ENCODE measurements at regions not wholly inside any gene's neighbourhood (a gene's known extent, or its start where the extent isn't known, plus 50 kb on each side); places are given as distances from the start of the nearest gene placed in this dataset.

GRCh38 chr12:89210277-89210676 is 142.0 kb downstream of the DUSP6 start:
- H3K36me3 Mint-ChIP-seq, result no peaks in the 10 kb centered on the region
- Histone ChIP-seq H4K20me1 (ENCODE audit: low read depth) (no peaks in the 10 kb centered on the region), H3K27ac (peak overlapping the region; percentile 14), H3K4me2 (peak overlapping the region; percentile 11), H2AFZ (replicated peaks) (no peak overlapping the region), H3K79me2 (ENCODE audit: low read depth) (no peaks in the 10 kb centered on the region), H3K4me3 (no peak overlapping the region), H3K27me3 (no peaks in the 10 kb centered on the region), H3K9me3 (ENCODE audit: low read depth) (no peaks in the 10 kb centered on the region), H3F3A (ENCODE audit: low read depth) (no peaks in the 10 kb centered on the region), H3K36me3 (no peaks in the 10 kb centered on the region), H3K4me1 (peaks cover 24% of the 10 kb centered on the region), H3K9ac (no peak overlapping the region)
- H3K27ac Mint-ChIP-seq, result peak overlapping the region; percentile 47
- H3K4me3 Mint-ChIP-seq, result no peak overlapping the region
- no peak for TF ChIP-seq EZH2 (IDR thresholded peaks at IDR 0.05)
- TF ChIP-seq CTCF (IDR thresholded peaks at IDR 0.05), result no peak
- TF ChIP-seq EZH2phosphoT487 (IDR thresholded peaks at IDR 0.05), result no peak
- peaks cover 39% of the 10 kb centered on the region for H3K4me1 Mint-ChIP-seq
- DNase-seq (ENCODE audit: low spot score), result peak; percentile 33
- H3K27me3 Mint-ChIP-seq (ENCODE audit: insufficient read depth, low read depth), result peaks cover 11% of the 10 kb centered on the region
- no peaks in the 10 kb centered on the region for H3K9me3 Mint-ChIP-seq

GRCh38 chr12:89208661-89209096 is 143.6 kb downstream of the DUSP6 start:
- no peak for DNase-seq (ENCODE audit: low spot score)
- no peaks in the 10 kb centered on the region for H4K20me1 ChIP-seq (ENCODE audit: low read depth)
- H3K27ac ChIP-seq, result no peak overlapping the region
- H3K36me3 ChIP-seq, result no peaks in the 10 kb centered on the region
- H3K9ac ChIP-seq, result no peak overlapping the region
- H3K9me3 ChIP-seq (ENCODE audit: low read depth), result no peaks in the 10 kb centered on the region
- no peaks in the 10 kb centered on the region for H3F3A ChIP-seq (ENCODE audit: low read depth)
- Mint-ChIP-seq H3K27ac (peak overlapping the region; percentile 88), H3K4me1 (peaks cover 39% of the 10 kb centered on the region), H3K4me3 (no peak overlapping the region), H3K27me3 (ENCODE audit: insufficient read depth, low read depth) (peaks cover 9% of the 10 kb centered on the region), H3K9me3 (no peaks in the 10 kb centered on the region), H3K36me3 (no peaks in the 10 kb centered on the region)
- peaks cover 24% of the 10 kb centered on the region for H3K4me1 ChIP-seq
- no peak overlapping the region for H3K4me3 ChIP-seq
- no peaks in the 10 kb centered on the region for H3K79me2 ChIP-seq (ENCODE audit: low read depth)
- TF ChIP-seq EZH2 (IDR thresholded peaks at IDR 0.05), result no peak
- TF ChIP-seq EZH2phosphoT487 (IDR thresholded peaks at IDR 0.05), result no peak
- TF ChIP-seq CTCF (IDR thresholded peaks at IDR 0.05), result no peak
- peak overlapping the region; percentile 16 for H3K4me2 ChIP-seq
- peak overlapping the region; percentile 83 for H2AFZ ChIP-seq (replicated peaks)
- H3K27me3 ChIP-seq, result no peaks in the 10 kb centered on the region

GRCh38 chr12:89206390-89206789 is 145.9 kb downstream of the DUSP6 start:
- Histone ChIP-seq H3K27me3 (no peaks in the 10 kb centered on the region), H3K4me3 (no peak overlapping the region), H3K4me2 (no peak overlapping the region), H3K27ac (no peak overlapping the region), H2AFZ (replicated peaks) (no peak overlapping the region), H3K9me3 (ENCODE audit: low read depth) (no peaks in the 10 kb centered on the region), H3F3A (ENCODE audit: low read depth) (no peaks in the 10 kb centered on the region), H3K79me2 (ENCODE audit: low read depth) (no peaks in the 10 kb centered on the region), H3K9ac (no peak overlapping the region), H4K20me1 (ENCODE audit: low read depth) (no peaks in the 10 kb centered on the region), H3K4me1 (peaks cover 24% of the 10 kb centered on the region), H3K36me3 (no peaks in the 10 kb centered on the region)
- H3K27me3 Mint-ChIP-seq (ENCODE audit: insufficient read depth, low read depth), result peaks cover 6% of the 10 kb centered on the region
- H3K4me3 Mint-ChIP-seq, result no peak overlapping the region
- peaks cover 28% of the 10 kb centered on the region for H3K4me1 Mint-ChIP-seq
- no peak for DNase-seq (ENCODE audit: low spot score)
- TF ChIP-seq EZH2 (IDR thresholded peaks at IDR 0.05) (no peak), CTCF (IDR thresholded peaks at IDR 0.05) (no peak)
- no peaks in the 10 kb centered on the region for H3K9me3 Mint-ChIP-seq
- H3K27ac Mint-ChIP-seq, result no peak overlapping the region
- no peaks in the 10 kb centered on the region for H3K36me3 Mint-ChIP-seq
